ENCODE measurements at regions not wholly inside any gene's neighbourhood (a gene's known extent, or its start where the extent isn't known, plus 50 kb on each side); places are given as distances from the start of the nearest gene placed in this dataset.

GRCh38 chr14:100670017-100670752 is 56.5 kb upstream of the DLK1 start:
- DNase-seq (ENCODE audit: low spot score in 2 of 2), result no peak
- WGBS, 2 donors, result 62% methylated on average over 11 of the region's 11 CpGs
- H3K27me3 ChIP-seq, result peaks cover 0 to 36% of the 10 kb centered on the region in 2 donors
- peaks cover 0 to 14% (median 0%) of the 10 kb centered on the region in 4 donors for H3K4me1 ChIP-seq
- no peaks in the 10 kb centered on the region for H3K9me3 ChIP-seq
- TF ChIP-seq, protein P1, sequence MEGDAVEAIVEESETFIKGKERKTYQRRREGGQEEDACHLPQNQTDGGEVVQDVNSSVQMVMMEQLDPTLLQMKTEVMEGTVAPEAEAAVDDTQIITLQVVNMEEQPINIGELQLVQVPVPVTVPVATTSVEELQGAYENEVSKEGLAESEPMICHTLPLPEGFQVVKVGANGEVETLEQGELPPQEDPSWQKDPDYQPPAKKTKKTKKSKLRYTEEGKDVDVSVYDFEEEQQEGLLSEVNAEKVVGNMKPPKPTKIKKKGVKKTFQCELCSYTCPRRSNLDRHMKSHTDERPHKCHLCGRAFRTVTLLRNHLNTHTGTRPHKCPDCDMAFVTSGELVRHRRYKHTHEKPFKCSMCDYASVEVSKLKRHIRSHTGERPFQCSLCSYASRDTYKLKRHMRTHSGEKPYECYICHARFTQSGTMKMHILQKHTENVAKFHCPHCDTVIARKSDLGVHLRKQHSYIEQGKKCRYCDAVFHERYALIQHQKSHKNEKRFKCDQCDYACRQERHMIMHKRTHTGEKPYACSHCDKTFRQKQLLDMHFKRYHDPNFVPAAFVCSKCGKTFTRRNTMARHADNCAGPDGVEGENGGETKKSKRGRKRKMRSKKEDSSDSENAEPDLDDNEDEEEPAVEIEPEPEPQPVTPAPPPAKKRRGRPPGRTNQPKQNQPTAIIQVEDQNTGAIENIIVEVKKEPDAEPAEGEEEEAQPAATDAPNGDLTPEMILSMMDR (IDR thresholded peaks at IDR 0.05), result no peak
- TF ChIP-seq EP300 (IDR thresholded peaks at IDR 0.05) (no peak), POLR2A (IDR thresholded peaks at IDR 0.05) (no peak)
- no peak overlapping the region for H3K27ac ChIP-seq
- H3K36me3 ChIP-seq, result no peaks in the 10 kb centered on the region
- no peak overlapping the region for H3K4me3 ChIP-seq

DNA sequence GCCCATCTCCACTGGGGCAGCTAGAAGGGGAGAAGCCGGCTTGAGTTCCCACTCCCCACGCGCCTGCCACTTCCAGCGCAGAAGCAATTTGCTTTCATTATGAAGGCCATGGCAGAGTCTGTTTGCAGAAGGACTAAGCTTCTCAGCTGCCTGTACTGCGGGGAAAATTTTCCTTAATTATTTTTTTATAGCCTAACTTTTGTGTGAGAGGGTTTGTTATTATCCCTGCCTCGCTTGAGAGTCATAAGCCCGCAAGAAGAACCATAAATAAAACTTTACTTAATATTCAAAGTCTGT is 56.0 kb upstream of the DLK1 start:
- H3K9me3 ChIP-seq, result no peaks in the 10 kb centered on the region
- WGBS, 2 donors, result 46 to 58% methylated on average over 7 of the region's 7 CpGs
- peaks cover 0 to 31% of the 10 kb centered on the region in 2 donors for H3K27me3 ChIP-seq
- no peaks in the 10 kb centered on the region for H3K36me3 ChIP-seq
- no peak for TF ChIP-seq EP300 (IDR thresholded peaks at IDR 0.05)
- TF ChIP-seq, protein P1 (IDR thresholded peaks at IDR 0.05), result no peak
- no peak for TF ChIP-seq POLR2A (IDR thresholded peaks at IDR 0.05)
- no peak overlapping the region for H3K4me3 ChIP-seq
- H3K4me1 ChIP-seq, result peaks cover 0 to 9% (median 0%) of the 10 kb centered on the region in 4 donors
- no peak overlapping the region for H3K27ac ChIP-seq
- DNase-seq (ENCODE audit: low spot score in 2 of 2), result no peak

GRCh38 chr14:100671386-100671901 is 55.2 kb upstream of the DLK1 start:
- Histone ChIP-seq H3K4me1 (peaks cover 0 to 15% (median 0%) of the 10 kb centered on the region in 4 donors), H3K27me3 (peaks cover 0 to 26% of the 10 kb centered on the region in 2 donors), H3K9me3 (no peaks in the 10 kb centered on the region), H3K36me3 (no peaks in the 10 kb centered on the region), H3K4me3 (no peak overlapping the region), H3K27ac (no peak overlapping the region)
- no peak for DNase-seq (ENCODE audit: low spot score in 2 of 2)
- WGBS, 2 donors, result 85 to 89% methylated on average over 6 of the region's 6 CpGs
- TF ChIP-seq, protein P1 (IDR thresholded peaks at IDR 0.05), result no peak
- TF ChIP-seq EP300 (IDR thresholded peaks at IDR 0.05) (no peak), POLR2A (IDR thresholded peaks at IDR 0.05) (no peak)

- no peak overlapping the region for H3K4me3 ChIP-seq
- DNase-seq (ENCODE audit: low spot score in 2 of 2), result no peak
- no peak for TF ChIP-seq POLR2A (IDR thresholded peaks at IDR 0.05)
- H3K36me3 ChIP-seq, result no peaks in the 10 kb centered on the region
- H3K27ac ChIP-seq, result no peak overlapping the region
- H3K27me3 ChIP-seq, result peaks cover 0 to 21% of the 10 kb centered on the region in 2 donors
- H3K4me1 ChIP-seq, result peaks cover 0 to 20% (median under 1%) of the 10 kb centered on the region in 4 donors
- H3K9me3 ChIP-seq, result no peaks in the 10 kb centered on the region
- WGBS, 2 donors, result 83 to 89% methylated on average over 5 of the region's 5 CpGs
Measured at GRCh38 chr14:100671906-100672305, 54.8 kb upstream of the DLK1 start.

- H3K27ac ChIP-seq, result no peak overlapping the region
- peaks cover 0 to 10% of the 10 kb centered on the region in 2 donors for H3K27me3 ChIP-seq
- TF ChIP-seq EP300 (IDR thresholded peaks at IDR 0.05) (no peak), POLR2A (IDR thresholded peaks at IDR 0.05) (no peak)
- TF ChIP-seq, protein P1 (IDR thresholded peaks at IDR 0.05), result no peak
- H3K4me1 ChIP-seq, result peaks cover 0 to 33% (median 12%) of the 10 kb centered on the region in 4 donors
- DNase-seq (ENCODE audit: low spot score in 2 of 2), result no peak
- H3K36me3 ChIP-seq, result no peaks in the 10 kb centered on the region
- WGBS, 2 donors, result 52 to 55% methylated on average over 20 to 22 of the region's 22 CpGs
- H3K4me3 ChIP-seq, result no peak overlapping the region
- H3K9me3 ChIP-seq, result no peaks in the 10 kb centered on the region
Measured at GRCh38 chr14:100673085-100673806, 53.4 kb upstream of the DLK1 start.

Measured in tibial nerve (tissue), 4 donors.